K562 (cell line): ENCODE measurements at regions not wholly inside any gene's neighbourhood (a gene's known extent, or its start where the extent isn't known, plus 50 kb on each side); places are given as distances from the start of the nearest gene placed in this dataset.

ENCODE experiments used
- CHD4 ChIP-seq: fragments of 200-600 bp; sonication (generic); IDR thresholded peaks from 3 replicates; pipeline ENCODE4 v1.6.1; 2012; ENCODE audit warnings: low read depth, mild to moderate bottlenecking, mixed read lengths, low read length, inconsistent platforms; ENCODE audit not compliant: insufficient read depth, insufficient replicate concordance, poor library complexity, severe bottlenecking
- HDAC2 ChIP-seq: fragments of 450-650 bp; IDR thresholded peaks from 2 replicates; pipeline ENCODE4 v1.6.1; 2016; ENCODE audit warnings: mild to moderate bottlenecking
- ZNF274 ChIP-seq: IDR thresholded peaks from 2 replicates; pipeline ENCODE4 v1.6.1; 2011; ENCODE audit warnings: low read depth, mild to moderate bottlenecking, low read length, moderate library complexity, borderline replicate concordance
- TF ChIP-seq, protein P1 (sequence below), 3 experiments: IDR thresholded peaks in 2 of 3; conservative IDR thresholded peaks in 1 of 3; 2 replicates each; pipeline ENCODE4 v1.5.1; 2011 to 2012; ENCODE audit warnings: low read length in 3 of 3, mild to moderate bottlenecking in 3 of 3, control low read depth in 2 of 3, improper control_type of control experiment in 1 of 3, inconsistent platforms in 1 of 3, low read depth in 1 of 3, mixed read lengths in 1 of 3, moderate library complexity in 1 of 3; ENCODE audit not compliant: insufficient read depth in 2 of 3

DNA sequence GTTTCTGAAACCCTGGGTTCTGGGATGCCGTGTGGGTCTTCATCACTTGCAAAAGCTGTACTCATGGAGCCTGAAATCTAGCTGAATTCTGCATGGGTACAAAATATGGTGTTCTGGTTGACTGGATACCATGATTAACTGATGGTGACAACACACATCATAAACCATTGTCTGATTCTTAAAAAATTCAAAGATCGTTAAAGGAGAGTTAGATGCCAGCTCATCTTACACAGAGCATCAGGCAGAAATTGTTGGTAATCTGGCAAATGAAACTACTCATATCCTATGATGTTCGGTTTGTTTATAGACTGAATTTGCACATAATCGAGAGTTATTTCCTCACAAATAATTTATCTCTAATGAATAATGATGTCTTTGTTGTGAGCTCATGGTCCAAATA is 218.1 kb upstream of the PKN2 start:
- TF ChIP-seq CHD4 (no peak), ZNF274 (no peak), HDAC2 (no peak)
- TF ChIP-seq, protein P1, sequence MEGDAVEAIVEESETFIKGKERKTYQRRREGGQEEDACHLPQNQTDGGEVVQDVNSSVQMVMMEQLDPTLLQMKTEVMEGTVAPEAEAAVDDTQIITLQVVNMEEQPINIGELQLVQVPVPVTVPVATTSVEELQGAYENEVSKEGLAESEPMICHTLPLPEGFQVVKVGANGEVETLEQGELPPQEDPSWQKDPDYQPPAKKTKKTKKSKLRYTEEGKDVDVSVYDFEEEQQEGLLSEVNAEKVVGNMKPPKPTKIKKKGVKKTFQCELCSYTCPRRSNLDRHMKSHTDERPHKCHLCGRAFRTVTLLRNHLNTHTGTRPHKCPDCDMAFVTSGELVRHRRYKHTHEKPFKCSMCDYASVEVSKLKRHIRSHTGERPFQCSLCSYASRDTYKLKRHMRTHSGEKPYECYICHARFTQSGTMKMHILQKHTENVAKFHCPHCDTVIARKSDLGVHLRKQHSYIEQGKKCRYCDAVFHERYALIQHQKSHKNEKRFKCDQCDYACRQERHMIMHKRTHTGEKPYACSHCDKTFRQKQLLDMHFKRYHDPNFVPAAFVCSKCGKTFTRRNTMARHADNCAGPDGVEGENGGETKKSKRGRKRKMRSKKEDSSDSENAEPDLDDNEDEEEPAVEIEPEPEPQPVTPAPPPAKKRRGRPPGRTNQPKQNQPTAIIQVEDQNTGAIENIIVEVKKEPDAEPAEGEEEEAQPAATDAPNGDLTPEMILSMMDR (IDR thresholded peaks at IDR 0.05 in 2 of 3, conservative IDR thresholded peaks at IDR 0.05 in 1 of 3; ENCODE audit: insufficient read depth in 2 of 3, low read depth in 1 of 3, low read length in 3 of 3): no peak
